Breast epithelium (tissue), 4 donors: ENCODE measurements at regions not wholly inside any gene's neighbourhood (a gene's known extent, or its start where the extent isn't known, plus 50 kb on each side); places are given as distances from the start of the nearest gene placed in this dataset.

ENCODE experiments used
- DNase-seq, 2 donors: peaks; one replicate each; pipeline ENCODE4 v3.0.0-alpha.2; 2019; ENCODE audit warnings: low spot score in 2 of 2
- H3K27ac ChIP-seq, 2 donors: fragments of 200-600 bp; sonication (generic) in 1 of 2; one replicate each; pipeline ENCODE4 v1.5.1; 2016 to 2019; ENCODE audit warnings: mild to moderate bottlenecking in 1 of 2
- H3K27me3 ChIP-seq, 2 donors: fragments of 200-600 bp; sonication (generic) in 1 of 2; one replicate each; pipeline versions ENCODE4 v1.5.1 to v1.6.0; 2017 to 2019; ENCODE audit warnings: control low read depth in 1 of 2, mild to moderate bottlenecking in 1 of 2
- H3K36me3 ChIP-seq: fragments of 200-600 bp; one replicate; pipeline ENCODE4 v1.5.1; 2019
- H3K4me1 ChIP-seq, 2 donors: fragments of 200-600 bp; sonication (generic); one replicate each; pipeline ENCODE4 v1.5.1; 2016 to 2019; ENCODE audit warnings: control low read depth in 1 of 2
- H3K4me3 ChIP-seq, 3 donors: fragments of 200-600 bp; sonication (generic); 1 replicate in 2 of 3; 2 replicates in 1 of 3; pipeline ENCODE4 v1.5.1; 2016 to 2019; ENCODE audit warnings: mild to moderate bottlenecking in 3 of 3, moderate library complexity in 2 of 3
- H3K9me3 ChIP-seq, 2 donors: fragments of 200-600 bp; sonication (generic) in 1 of 2; one replicate each; pipeline ENCODE4 v1.5.1; 2016 to 2019; ENCODE audit warnings: control low read depth in 1 of 2
- CTCF ChIP-seq, 3 donors: fragments of 450-650 bp; IDR thresholded peaks; one replicate each; pipeline ENCODE4 v1.5.1; 2016 to 2017; ENCODE audit warnings: antibody characterized with exemption in 3 of 3, mild to moderate bottlenecking in 3 of 3, moderate library complexity in 3 of 3
- POLR2A ChIP-seq: fragments of 450-650 bp; IDR thresholded peaks from one replicate; pipeline ENCODE4 v1.6.1; 2016; ENCODE audit warnings: antibody characterized with exemption, mild to moderate bottlenecking, moderate library complexity
- POLR2AphosphoS5 ChIP-seq, 3 donors: sonication (generic); formaldehyde crosslinking; IDR thresholded peaks; one replicate each; pipeline ENCODE4 v1.6.1; 2017; ENCODE audit warnings: antibody characterized with exemption in 3 of 3
- intact Hi-C: fragments of 100-400 bp; cut with DNase I; formaldehyde crosslinking; loops from one replicate; pipeline ENCODE4 v1.15.1; 2023; ENCODE audit warnings: low total_unique reads

GRCh38 chr1:37391211-37392011 lies 83.0 kb upstream of the ZC3H12A start:
- no peaks in the 10 kb centered on the region for H3K36me3 ChIP-seq
- H3K27me3 ChIP-seq, result peaks cover 0 to 5% of the 10 kb centered on the region in 2 donors
- no peaks in the 10 kb centered on the region for H3K4me1 ChIP-seq
- DNase-seq, result no peak
- H3K27ac ChIP-seq, result no peak overlapping the region
- TF ChIP-seq CTCF (IDR thresholded peaks at IDR 0.05) (no peak), POLR2AphosphoS5 (IDR thresholded peaks at IDR 0.05) (no peak), POLR2A (no peak)
- intact Hi-C loops, result no loop called here
- no peak overlapping the region for H3K4me3 ChIP-seq
- no peaks in the 10 kb centered on the region for H3K9me3 ChIP-seq

- no peak for DNase-seq
- Histone ChIP-seq H3K4me3 (no peak overlapping the region), H3K36me3 (no peaks in the 10 kb centered on the region), H3K27ac (no peak overlapping the region), H3K27me3 (peaks cover 0 to 5% of the 10 kb centered on the region in 2 donors), H3K9me3 (no peaks in the 10 kb centered on the region), H3K4me1 (no peaks in the 10 kb centered on the region)
- no peak for TF ChIP-seq POLR2AphosphoS5 (IDR thresholded peaks at IDR 0.05)
- no peak for TF ChIP-seq POLR2A
- TF ChIP-seq CTCF (IDR thresholded peaks at IDR 0.05), result no peak
- intact Hi-C loops, result no loop called here
Measured at GRCh38 chr1:37392051-37392450, 82.3 kb upstream of the ZC3H12A start.

GRCh38 chr1:37393173-37394120 lies 80.9 kb upstream of the ZC3H12A start:
- intact Hi-C loops, result no loop called here
- TF ChIP-seq POLR2AphosphoS5 (IDR thresholded peaks at IDR 0.05) (no peak), CTCF (IDR thresholded peaks at IDR 0.05) (no peak), POLR2A (no peak)
- Histone ChIP-seq H3K4me1 (no peaks in the 10 kb centered on the region), H3K9me3 (no peaks in the 10 kb centered on the region), H3K36me3 (no peaks in the 10 kb centered on the region), H3K4me3 (no peak overlapping the region), H3K27ac (no peak overlapping the region), H3K27me3 (peaks cover 0 to 5% of the 10 kb centered on the region in 2 donors)
- DNase-seq, result no peak

GRCh38 chr1:37394574-37395464 lies 79.6 kb upstream of the ZC3H12A start:
- H3K27me3 ChIP-seq, result peaks cover 0 to 5% of the 10 kb centered on the region in 2 donors
- intact Hi-C loops, result loop anchor here (5.0 kb wide), 1 partner anchor 323 kb away; no protein-coding TSS in a partner anchor

More at GRCh38 chr1:37394574-37395464, 79.6 kb upstream of the ZC3H12A start:
- Histone ChIP-seq H3K36me3 (no peaks in the 10 kb centered on the region), H3K4me1 (no peaks in the 10 kb centered on the region), H3K27ac (no peak overlapping the region), H3K9me3 (no peaks in the 10 kb centered on the region), H3K4me3 (no peak overlapping the region)
- DNase-seq, result no peak
- TF ChIP-seq POLR2A, result no peak
- TF ChIP-seq CTCF (IDR thresholded peaks at IDR 0.05), result no peak
- no peak for TF ChIP-seq POLR2AphosphoS5 (IDR thresholded peaks at IDR 0.05)
